Gastrocnemius medialis (tissue), 4 donors: ENCODE measurements at regions not wholly inside any gene's neighbourhood (a gene's known extent, or its start where the extent isn't known, plus 50 kb on each side); places are given as distances from the start of the nearest gene placed in this dataset.

ENCODE experiments used
- ATAC-seq, 2 donors: fragments of 150-250 bp; one replicate each; pipeline ENCODE4 v1.9.1; 2016
- DNase-seq, 2 donors: peaks; one replicate each; pipeline ENCODE4 v3.0.0-alpha.2; 2019
- H3K27ac ChIP-seq, 4 donors: fragments of 200-600 bp; sonication (generic); 1 replicate in 1 of 4; 2 replicates in 3 of 4; pipeline ENCODE4 v1.5.1; 2016 to 2018; ENCODE audit warnings: mild to moderate bottlenecking in 2 of 4, moderate library complexity in 1 of 4
- H3K27me3 ChIP-seq, 3 donors: fragments of 200-600 bp; sonication (generic) in 2 of 3; 1 replicate in 1 of 3; 2 replicates in 2 of 3; pipeline versions ENCODE4 v1.5.1 to v1.6.0; 2016 to 2019; ENCODE audit warnings: mild to moderate bottlenecking in 1 of 3, moderate library complexity in 1 of 3
- H3K36me3 ChIP-seq, 2 donors: fragments of 200-600 bp; sonication (generic) in 1 of 2; one replicate each; pipeline ENCODE4 v1.5.1; 2017 to 2018
- H3K4me1 ChIP-seq, 2 donors: fragments of 200-600 bp; sonication (generic) in 1 of 2; one replicate each; pipeline ENCODE4 v1.5.1; 2016 to 2017; ENCODE audit warnings: mild to moderate bottlenecking in 2 of 2
- H3K4me3 ChIP-seq, 4 donors: fragments of 200-600 bp; sonication (generic) in 3 of 4; 1 replicate in 1 of 4; 2 replicates in 3 of 4; pipeline ENCODE4 v1.5.1; 2016 to 2019; ENCODE audit warnings: mild to moderate bottlenecking in 2 of 4
- H3K9me3 ChIP-seq, 3 donors: fragments of 200-600 bp; sonication (generic) in 2 of 3; 1 replicate in 1 of 3; 2 replicates in 2 of 3; pipeline ENCODE4 v1.5.1; 2016 to 2019
- POLR2A ChIP-seq, 2 donors: fragments of 450-650 bp; IDR thresholded peaks; one replicate each; pipeline ENCODE4 v1.6.1; 2017; ENCODE audit warnings: antibody characterized with exemption in 2 of 2, mild to moderate bottlenecking in 2 of 2, moderate library complexity in 2 of 2
- in situ Hi-C, 4 donors: fragments of 200-750 bp; cut with MboI; loops; one replicate each; pipeline versions ENCODE4 v1.15.0 to v1.8.0; 2017; ENCODE audit warnings: low sequenced_read_pairs in 4 of 4
- intact Hi-C: fragments of 100-400 bp; cut with DNase I; formaldehyde crosslinking; loops from one replicate; pipeline ENCODE4 v1.15.1; 2023; ENCODE audit warnings: low total_unique reads
- TF ChIP-seq, protein P1 (sequence below), 5 experiments: fragments of 450-650 bp in 3 of 5; fragments of 200-600 bp in 2 of 5; sonication (generic) in 2 of 5; IDR thresholded peaks in 4 of 5; conservative IDR thresholded peaks in 1 of 5; 1 replicate in 4 of 5; 2 replicates in 1 of 5; pipeline ENCODE4 v1.5.1; 2016 to 2019; ENCODE audit warnings: antibody characterized with exemption in 5 of 5, mild to moderate bottlenecking in 3 of 5, moderate library complexity in 3 of 5

GRCh38 chr3:159914426-159914825, 74.2 kb upstream of the IL12A start:
- intact Hi-C loops (no loop called here), in situ Hi-C loops (no loop called here)
- H3K9me3 ChIP-seq = no peaks in the 10 kb centered on the region
- no peaks in the 10 kb centered on the region for H3K27me3 ChIP-seq
- peaks cover 3 to 4% of the 10 kb centered on the region in 2 donors for H3K4me1 ChIP-seq
- TF ChIP-seq, protein P1, sequence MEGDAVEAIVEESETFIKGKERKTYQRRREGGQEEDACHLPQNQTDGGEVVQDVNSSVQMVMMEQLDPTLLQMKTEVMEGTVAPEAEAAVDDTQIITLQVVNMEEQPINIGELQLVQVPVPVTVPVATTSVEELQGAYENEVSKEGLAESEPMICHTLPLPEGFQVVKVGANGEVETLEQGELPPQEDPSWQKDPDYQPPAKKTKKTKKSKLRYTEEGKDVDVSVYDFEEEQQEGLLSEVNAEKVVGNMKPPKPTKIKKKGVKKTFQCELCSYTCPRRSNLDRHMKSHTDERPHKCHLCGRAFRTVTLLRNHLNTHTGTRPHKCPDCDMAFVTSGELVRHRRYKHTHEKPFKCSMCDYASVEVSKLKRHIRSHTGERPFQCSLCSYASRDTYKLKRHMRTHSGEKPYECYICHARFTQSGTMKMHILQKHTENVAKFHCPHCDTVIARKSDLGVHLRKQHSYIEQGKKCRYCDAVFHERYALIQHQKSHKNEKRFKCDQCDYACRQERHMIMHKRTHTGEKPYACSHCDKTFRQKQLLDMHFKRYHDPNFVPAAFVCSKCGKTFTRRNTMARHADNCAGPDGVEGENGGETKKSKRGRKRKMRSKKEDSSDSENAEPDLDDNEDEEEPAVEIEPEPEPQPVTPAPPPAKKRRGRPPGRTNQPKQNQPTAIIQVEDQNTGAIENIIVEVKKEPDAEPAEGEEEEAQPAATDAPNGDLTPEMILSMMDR (IDR thresholded peaks at IDR 0.05 in 4 of 5, conservative IDR thresholded peaks at IDR 0.05 in 1 of 5) = no peak
- no peak for TF ChIP-seq POLR2A (IDR thresholded peaks at IDR 0.05)
- DNase-seq = no peak
- H3K27ac ChIP-seq = no peak overlapping the region
- H3K4me3 ChIP-seq = no peak overlapping the region
- ATAC-seq = no peak
- H3K36me3 ChIP-seq = no peaks in the 10 kb centered on the region

GRCh38 chr3:159916052-159916451, 72.6 kb upstream of the IL12A start:
- intact Hi-C loops (no loop called here), in situ Hi-C loops (no loop called here)
- no peak overlapping the region for H3K27ac ChIP-seq
- H3K27me3 ChIP-seq = no peaks in the 10 kb centered on the region
- no peak for TF ChIP-seq POLR2A (IDR thresholded peaks at IDR 0.05)
- TF ChIP-seq, protein P1 (IDR thresholded peaks at IDR 0.05 in 4 of 5, conservative IDR thresholded peaks at IDR 0.05 in 1 of 5) = no peak
- no peaks in the 10 kb centered on the region for H3K9me3 ChIP-seq
- no peak overlapping the region for H3K4me3 ChIP-seq
- DNase-seq = no peak
- no peaks in the 10 kb centered on the region for H3K36me3 ChIP-seq
- peaks cover 0 to 4% of the 10 kb centered on the region in 2 donors for H3K4me1 ChIP-seq
- ATAC-seq = no peak

GRCh38 chr3:159917141-159917540, 71.5 kb upstream of the IL12A start:
- ATAC-seq = no peak
- intact Hi-C loops = no loop called here

DNA sequence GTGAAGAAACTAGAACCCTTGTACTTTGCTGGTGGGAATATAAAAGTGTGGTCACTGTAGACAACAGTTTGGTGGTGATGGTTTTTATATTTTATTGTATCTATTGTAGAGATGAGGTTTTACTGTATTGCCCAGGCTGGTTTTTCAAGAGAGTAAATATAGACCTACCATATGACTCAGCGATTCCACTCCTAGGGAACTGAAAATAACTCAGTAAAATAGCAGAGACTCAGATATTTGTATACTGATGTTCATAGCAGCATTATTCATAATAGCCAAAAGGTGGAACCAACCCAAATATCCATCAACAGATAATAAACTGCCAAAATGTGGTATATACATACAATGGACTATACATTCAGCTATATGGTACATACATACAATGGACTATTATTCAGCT, 68.8 kb upstream of the IL12A start:
- intact Hi-C loops = no loop called here
- no peak for DNase-seq
- peak; percentile 42 to 72 for ATAC-seq
- Histone ChIP-seq H3K27me3 (no peaks in the 10 kb centered on the region), H3K9me3 (no peaks in the 10 kb centered on the region), H3K4me3 (no peak overlapping the region), H3K27ac (no peak overlapping the region), H3K4me1 (no peaks in the 10 kb centered on the region), H3K36me3 (no peaks in the 10 kb centered on the region)
- in situ Hi-C loops = no loop called here
- no peak for TF ChIP-seq POLR2A (IDR thresholded peaks at IDR 0.05)

More at GRCh38 chr3:159917141-159917540, 71.5 kb upstream of the IL12A start:
- in situ Hi-C loops = no loop called here
- no peaks in the 10 kb centered on the region for H3K27me3 ChIP-seq
- H3K4me3 ChIP-seq = no peak overlapping the region
- no peak overlapping the region for H3K27ac ChIP-seq
- no peak for DNase-seq
- TF ChIP-seq POLR2A (IDR thresholded peaks at IDR 0.05) = no peak
- TF ChIP-seq, protein P1 (IDR thresholded peaks at IDR 0.05 in 4 of 5, conservative IDR thresholded peaks at IDR 0.05 in 1 of 5) = no peak
- H3K36me3 ChIP-seq = no peaks in the 10 kb centered on the region
- H3K9me3 ChIP-seq = no peaks in the 10 kb centered on the region
- no peaks in the 10 kb centered on the region for H3K4me1 ChIP-seq

DNA sequence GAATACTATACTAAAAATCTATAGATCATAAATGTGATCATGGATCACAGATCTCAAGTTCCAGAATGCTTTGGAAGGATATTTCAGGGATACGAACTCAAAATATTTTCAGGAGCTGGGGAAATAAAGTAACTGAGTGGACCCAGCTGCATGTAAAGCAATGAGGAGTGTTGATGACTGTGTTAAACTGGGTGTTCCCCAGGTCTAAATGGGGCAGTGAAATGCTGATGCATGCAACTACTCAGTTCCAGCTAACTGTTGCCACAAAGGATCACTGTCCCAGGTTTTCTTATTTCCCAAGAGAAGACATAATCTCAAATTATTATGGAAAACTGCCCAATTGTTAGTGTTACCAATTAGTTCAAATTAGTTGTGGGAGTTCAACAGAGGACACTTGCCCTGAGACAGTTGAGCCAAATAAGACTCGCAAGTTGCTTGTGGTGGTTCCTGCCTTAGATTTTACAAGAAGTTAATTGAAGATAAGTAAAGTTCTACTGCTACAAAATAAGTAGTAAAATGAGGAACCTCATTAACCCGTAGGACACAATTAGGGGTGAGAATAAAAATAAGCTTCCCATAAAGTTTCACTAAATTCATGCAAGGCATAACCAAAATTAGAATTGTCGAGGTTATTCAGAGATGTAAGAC, 66.3 kb upstream of the IL12A start:
- in situ Hi-C loops (no loop called here), intact Hi-C loops (no loop called here)
- DNase-seq = no peak
- no peak for TF ChIP-seq POLR2A (IDR thresholded peaks at IDR 0.05)
- TF ChIP-seq, protein P1 (IDR thresholded peaks at IDR 0.05 in 4 of 5, conservative IDR thresholded peaks at IDR 0.05 in 1 of 5) = no peak
- H3K36me3 ChIP-seq = no peaks in the 10 kb centered on the region
- H3K9me3 ChIP-seq = no peaks in the 10 kb centered on the region
- ATAC-seq = no peak
- no peaks in the 10 kb centered on the region for H3K27me3 ChIP-seq
- no peak overlapping the region for H3K4me3 ChIP-seq
- H3K4me1 ChIP-seq = no peaks in the 10 kb centered on the region
- no peak overlapping the region for H3K27ac ChIP-seq
